Activated T-helper 1 cell treated with anti-CD3 and anti-CD28 coated beads, Interleukin-2, amount 50 U/mL, for 16 hours (primary cell): ENCODE measurements at regions not wholly inside any gene's neighbourhood (a gene's known extent, or its start where the extent isn't known, plus 50 kb on each side); places are given as distances from the start of the nearest gene placed in this dataset.
"Not testable (repeated sequence)": the region's sequence is repeated elsewhere in the genome, so short reads cannot be mapped to it uniquely, and the experiment has no call there.

Source experiments
- DNase-seq, 2 donors: peaks; one replicate each; pipeline ENCODE4 v3.0.0-alpha.2; 2020; ENCODE audit warnings: low read depth in 1 of 2, low spot score in 1 of 2

GRCh38 chr15:25067725-25068309 is 113.0 kb downstream of the SNRPN start:
- DNase-seq: no peak

- no peak for DNase-seq
Observed at GRCh38 chr15:25068696-25069095, 113.9 kb downstream of the SNRPN start.

GRCh38 chr15:25070353-25070963 is 115.7 kb downstream of the SNRPN start:
- DNase-seq: no peak

GRCh38 chr15:25072857-25073476 is 118.2 kb downstream of the SNRPN start:
- DNase-seq: no peak

GRCh38 chr15:25087137-25087536 is 132.3 kb downstream of the SNRPN start:
- no peak for DNase-seq

- no peak for DNase-seq
Observed at GRCh38 chr15:25088261-25088790, 133.5 kb downstream of the SNRPN start.

- DNase-seq: no peak
Observed at GRCh38 chr15:25089577-25089976, 134.8 kb downstream of the SNRPN start.

GRCh38 chr15:25090073-25090733 is 135.4 kb downstream of the SNRPN start:
- DNase-seq: no peak

- no peak for DNase-seq
Observed at GRCh38 chr15:25091421-25092158, 136.8 kb downstream of the SNRPN start.

- no peak for DNase-seq
Observed at GRCh38 chr15:25092661-25093060, 137.9 kb downstream of the SNRPN start.

GRCh38 chr15:25093455-25094029 is 138.8 kb downstream of the SNRPN start:
- DNase-seq: no peak

GRCh38 chr15:25094066-25094465 is 139.3 kb downstream of the SNRPN start:
- no peak for DNase-seq

GRCh38 chr15:25094519-25094918 is 139.7 kb downstream of the SNRPN start:
- no peak for DNase-seq

GRCh38 chr15:25095179-25095578 is 140.4 kb downstream of the SNRPN start:
- no peak for DNase-seq

- DNase-seq: not testable (repeated sequence)
Observed at GRCh38 chr15:25099966-25100365, 145.2 kb downstream of the SNRPN start.

GRCh38 chr15:25106209-25106608 is 151.4 kb downstream of the SNRPN start:
- no peak for DNase-seq

- no peak for DNase-seq
Observed at GRCh38 chr15:25133804-25134203, 179.0 kb downstream of the SNRPN start.

GRCh38 chr15:25134546-25134945 is 179.8 kb downstream of the SNRPN start:
- DNase-seq: no peak

GRCh38 chr15:25136119-25136518 is 181.3 kb downstream of the SNRPN start:
- no peak for DNase-seq

GRCh38 chr15:25137013-25137412 is 182.2 kb downstream of the SNRPN start:
- no peak for DNase-seq

GRCh38 chr15:25169318-25169717 is 214.5 kb downstream of the SNRPN start:
- peak in 1 of 2 donors; percentile 1 for DNase-seq
